GOT3 (cell line): ENCODE measurements at regions not wholly inside any gene's neighbourhood (a gene's known extent, or its start where the extent isn't known, plus 50 kb on each side); places are given as distances from the start of the nearest gene placed in this dataset.
"Not testable (repeated sequence)": the region's sequence is repeated elsewhere in the genome, so short reads cannot be mapped to it uniquely, and the experiment has no call there.

Source experiments
- DNase-seq: peaks from one replicate; lab custom pipeline; 2025; ENCODE audit warnings: mixed read lengths; lab: John Stamatoyannopoulos, UW

DNA sequence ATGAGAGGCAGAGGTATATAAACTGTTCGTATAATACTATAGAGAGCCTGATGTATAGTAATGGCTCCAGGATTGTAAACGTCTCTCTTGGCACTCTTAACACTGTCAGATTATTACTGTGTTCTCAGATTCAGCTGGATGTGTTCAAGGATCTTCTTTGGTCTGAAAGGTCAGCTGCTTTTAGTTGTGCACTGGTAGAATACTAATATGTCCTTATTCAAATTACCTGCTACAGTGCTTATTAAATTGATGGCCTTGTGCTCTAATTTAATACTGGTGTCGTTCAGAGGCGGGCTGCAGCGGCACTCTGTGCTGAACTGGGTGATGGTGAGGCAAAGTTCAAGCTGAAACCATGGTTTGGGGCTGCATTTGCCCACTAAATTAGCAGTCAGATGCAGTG is 216.7 kb upstream of the ARRDC3 start:
- no peak for DNase-seq

- no peak for DNase-seq
These were observed 215.1 kb upstream of the ARRDC3 start for GRCh38 chr5:91598216-91598615.

DNA sequence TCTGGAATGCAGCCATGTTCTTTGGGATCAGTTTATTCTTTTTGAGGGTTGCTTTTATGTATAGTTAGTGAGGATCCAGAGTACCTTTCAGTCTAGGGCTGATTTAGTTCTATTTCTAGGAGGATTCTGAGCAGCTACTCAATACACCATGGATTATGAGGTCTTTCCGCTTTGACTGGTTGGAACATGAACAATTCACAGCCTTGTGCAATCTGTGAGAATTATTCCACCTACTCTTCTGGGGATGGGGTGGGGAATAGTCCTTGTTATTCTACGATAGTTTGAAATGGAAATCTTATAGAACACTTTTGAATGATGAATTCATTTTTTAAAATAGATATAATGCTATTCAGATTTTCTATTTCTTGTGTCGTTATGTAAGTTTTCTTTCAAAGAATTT is 212.3 kb upstream of the ARRDC3 start:
- DNase-seq = no peak

- DNase-seq = no peak
These were observed 208.0 kb upstream of the ARRDC3 start for GRCh38 chr5:91591076-91591475.

GRCh38 chr5:91586232-91586631 is 203.1 kb upstream of the ARRDC3 start:
- DNase-seq = no peak

DNA sequence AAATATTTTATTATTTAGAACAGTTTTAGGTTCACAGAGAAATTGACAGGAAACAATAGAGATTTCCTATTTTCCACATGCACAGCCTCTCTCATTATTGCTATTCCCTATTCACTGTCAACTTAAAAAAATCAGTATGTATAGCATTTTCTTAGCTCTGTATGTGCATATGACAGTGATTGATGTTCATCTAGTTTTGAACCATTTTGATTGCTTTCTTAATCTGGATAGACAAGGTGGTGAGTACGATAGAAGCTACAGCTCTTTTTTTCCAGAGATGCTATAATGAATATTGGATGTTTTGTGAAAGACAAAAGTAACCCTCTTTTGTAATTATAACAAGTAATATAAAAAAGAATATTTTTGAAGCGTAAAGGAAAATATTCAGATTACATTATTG is 201.2 kb upstream of the ARRDC3 start:
- DNase-seq = no peak

GRCh38 chr5:91566012-91566411 is 182.9 kb upstream of the ARRDC3 start:
- not testable (repeated sequence) for DNase-seq

- DNase-seq = no peak
These were observed 179.8 kb upstream of the ARRDC3 start for GRCh38 chr5:91562922-91563321.

DNA sequence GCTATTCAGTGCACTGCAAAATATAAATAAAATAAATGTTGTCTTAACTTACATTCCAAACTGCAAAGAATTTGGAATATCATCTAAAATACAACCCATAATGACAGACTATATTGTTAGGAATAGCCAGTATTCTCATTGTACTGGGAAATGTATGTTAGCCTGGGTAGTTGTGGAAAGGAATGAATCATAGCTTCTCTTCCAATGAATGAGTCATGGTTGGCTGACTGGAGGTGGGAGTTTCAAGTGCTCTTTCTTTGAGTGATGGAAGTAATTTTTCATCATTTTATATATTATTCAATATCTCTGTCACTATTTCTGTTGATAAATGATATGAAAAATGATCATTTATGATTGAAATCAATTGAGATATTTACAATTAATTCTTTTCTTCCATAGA is 158.6 kb upstream of the ARRDC3 start:
- no peak for DNase-seq

DNA sequence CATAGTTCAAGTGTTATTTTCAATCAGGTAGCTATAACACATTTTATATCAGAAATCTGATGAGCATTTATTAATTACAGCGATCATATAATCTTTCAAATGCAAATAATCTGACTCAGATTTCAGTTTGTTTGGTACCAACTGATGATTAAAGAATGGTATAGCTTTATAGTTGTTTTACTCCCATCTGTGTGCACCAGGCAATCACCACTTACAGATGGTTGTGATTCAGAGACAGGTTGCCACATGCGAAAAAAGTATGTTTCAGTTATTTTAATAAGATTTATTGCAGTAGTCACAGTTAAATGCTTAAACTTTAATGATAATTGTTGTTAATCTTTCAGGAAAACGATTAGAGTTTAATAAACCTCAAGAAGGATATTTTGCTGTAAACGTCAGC is 155.1 kb upstream of the ARRDC3 start:
- no peak for DNase-seq

DNA sequence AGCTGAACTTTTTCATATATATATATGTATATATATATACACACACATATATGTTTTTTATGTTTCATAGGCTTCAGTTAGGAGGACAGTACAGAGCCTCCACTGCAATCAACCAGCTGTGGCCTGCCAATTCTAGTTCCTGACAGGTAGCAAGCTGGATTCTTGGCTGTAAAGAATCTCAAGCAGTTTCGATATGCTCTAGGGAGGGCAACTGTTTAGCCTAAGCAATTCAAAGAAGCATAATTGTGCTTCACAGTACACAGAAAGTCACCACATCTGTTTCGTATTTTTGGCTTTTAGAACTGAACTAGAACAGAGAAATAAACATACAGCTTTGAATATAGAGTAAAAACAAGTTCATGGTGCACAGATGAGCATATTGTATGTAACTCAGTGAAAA is 152.4 kb upstream of the ARRDC3 start:
- no peak for DNase-seq

DNA sequence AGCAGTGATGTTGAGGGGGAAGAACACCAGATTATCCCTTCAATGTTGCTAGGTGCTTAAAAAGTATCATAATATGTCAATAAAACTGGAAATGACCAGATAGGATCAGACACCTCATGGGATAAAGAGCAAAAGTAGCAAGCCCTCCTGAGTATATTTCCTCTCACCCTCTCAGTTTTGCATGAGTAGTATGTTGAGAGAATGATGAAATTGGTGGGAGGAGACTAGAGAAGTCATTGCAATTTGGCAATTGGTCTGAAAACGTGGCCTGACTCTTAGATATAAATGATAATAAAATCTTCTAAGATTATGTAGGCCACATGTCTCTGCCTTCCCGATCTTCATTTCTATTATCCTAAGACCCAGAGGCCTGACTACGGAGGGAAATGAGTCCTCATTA is 151.2 kb upstream of the ARRDC3 start:
- no peak for DNase-seq

DNA sequence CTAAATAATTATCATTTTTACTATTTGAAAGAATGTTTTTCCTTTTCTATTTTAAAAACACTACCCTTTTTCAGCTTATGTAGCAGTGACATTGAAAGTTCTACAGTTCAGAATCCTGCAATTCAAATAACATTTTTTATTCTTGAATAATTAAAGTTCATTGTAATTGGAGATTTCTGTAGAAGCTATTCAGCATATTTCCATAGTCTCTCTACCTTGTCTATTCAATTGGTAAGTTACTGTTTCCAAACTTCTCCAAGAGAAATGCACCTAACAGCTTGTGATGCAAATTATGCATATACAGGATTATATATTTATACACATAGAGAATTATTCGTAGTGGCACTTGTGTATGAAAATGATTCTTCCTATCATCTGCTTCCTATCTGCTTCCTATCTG is 149.7 kb upstream of the ARRDC3 start:
- no peak for DNase-seq

DNA sequence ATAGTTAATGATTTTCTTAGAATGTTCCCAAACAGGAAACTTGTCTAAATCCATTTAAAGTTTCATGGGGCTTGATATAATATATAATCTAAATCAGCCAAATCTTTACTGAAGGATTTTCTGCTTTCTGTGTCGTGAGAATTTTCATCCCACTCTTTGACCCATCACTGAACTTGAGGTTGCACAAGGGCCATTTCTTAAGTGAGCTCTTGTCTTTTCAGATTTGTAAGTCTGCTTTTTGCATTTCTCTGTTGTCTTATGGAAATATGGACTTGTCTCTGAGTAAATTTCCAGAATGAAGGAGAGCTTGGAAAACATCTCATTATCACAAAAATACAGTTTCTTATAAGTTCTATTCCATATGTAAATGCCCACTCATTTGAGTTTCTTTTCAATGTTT is 149.2 kb upstream of the ARRDC3 start:
- no peak for DNase-seq

DNA sequence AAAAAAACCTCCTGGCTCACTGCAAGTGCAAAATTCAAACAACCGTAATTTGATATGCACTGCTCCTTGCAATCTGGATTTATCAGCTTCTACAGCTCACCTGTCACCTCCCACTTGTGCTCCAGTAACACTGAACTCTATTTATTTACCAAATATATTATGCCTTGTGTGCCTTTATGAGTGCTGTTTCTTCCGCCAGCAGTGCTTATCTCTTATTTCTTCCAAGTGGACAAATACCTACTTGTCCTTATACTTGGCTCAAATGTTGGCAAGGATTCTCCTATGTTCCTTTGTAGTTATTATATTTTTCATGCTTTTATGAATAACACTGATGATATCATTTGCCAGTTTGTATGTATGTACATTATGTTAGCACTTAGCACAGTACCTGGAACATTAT is 145.7 kb upstream of the ARRDC3 start:
- DNase-seq = no peak

DNA sequence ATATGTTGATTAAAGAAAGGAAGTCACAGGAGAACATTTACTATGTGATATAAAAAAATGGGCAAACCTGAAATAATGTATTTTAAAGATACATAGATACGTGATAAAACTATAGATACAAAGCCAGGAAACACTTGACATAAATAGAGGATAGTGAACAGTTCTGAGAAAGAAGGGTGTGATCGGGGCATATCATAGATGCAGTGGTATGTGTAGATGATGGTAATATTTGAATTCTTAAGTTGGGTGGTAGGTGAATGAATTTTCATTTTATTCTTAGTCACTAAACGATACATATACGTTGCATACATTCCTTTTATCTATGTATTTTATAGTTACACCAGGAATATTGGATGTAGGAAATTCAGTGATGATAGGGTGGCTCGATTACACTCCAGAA is 138.7 kb upstream of the ARRDC3 start:
- no peak for DNase-seq

DNA sequence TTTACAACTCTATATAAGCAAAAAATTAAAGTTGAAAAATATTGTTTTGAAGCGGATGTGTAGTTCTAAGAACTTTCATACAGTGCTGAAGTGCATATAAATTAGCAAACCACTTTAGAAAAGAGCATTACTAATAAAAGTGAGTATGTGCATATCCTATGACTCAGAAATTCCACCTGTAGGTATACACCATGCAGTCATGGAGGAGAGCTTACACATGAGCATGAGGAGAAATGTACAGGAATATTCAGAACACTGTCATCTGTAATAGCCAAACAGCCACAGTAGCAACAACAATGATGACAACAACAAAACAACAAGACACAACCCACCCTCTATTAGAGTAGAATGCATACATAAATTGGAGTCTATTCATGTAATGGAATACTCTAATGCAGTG is 138.2 kb upstream of the ARRDC3 start:
- DNase-seq = no peak

- no peak for DNase-seq
These were observed 131.3 kb upstream of the ARRDC3 start for GRCh38 chr5:91514400-91514799.

DNA sequence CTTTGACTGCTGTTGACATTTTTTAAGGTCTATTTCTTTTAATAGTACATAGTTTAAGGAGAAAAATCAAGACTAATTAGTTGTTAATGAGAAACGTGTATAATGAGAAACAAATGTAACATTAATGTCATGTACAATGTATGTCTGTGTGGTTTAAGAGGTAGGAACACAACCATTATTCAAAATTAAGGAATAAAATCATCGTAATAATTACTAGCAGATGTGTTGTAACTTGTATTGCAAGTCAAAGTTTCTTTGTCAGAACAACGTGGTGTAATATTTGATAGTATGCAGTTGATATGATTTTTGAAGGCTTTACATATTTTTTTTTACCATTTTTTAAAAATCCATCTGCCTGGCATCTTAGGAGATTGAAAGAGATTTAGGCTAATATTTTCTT is 120.2 kb upstream of the ARRDC3 start:
- DNase-seq = no peak

DNA sequence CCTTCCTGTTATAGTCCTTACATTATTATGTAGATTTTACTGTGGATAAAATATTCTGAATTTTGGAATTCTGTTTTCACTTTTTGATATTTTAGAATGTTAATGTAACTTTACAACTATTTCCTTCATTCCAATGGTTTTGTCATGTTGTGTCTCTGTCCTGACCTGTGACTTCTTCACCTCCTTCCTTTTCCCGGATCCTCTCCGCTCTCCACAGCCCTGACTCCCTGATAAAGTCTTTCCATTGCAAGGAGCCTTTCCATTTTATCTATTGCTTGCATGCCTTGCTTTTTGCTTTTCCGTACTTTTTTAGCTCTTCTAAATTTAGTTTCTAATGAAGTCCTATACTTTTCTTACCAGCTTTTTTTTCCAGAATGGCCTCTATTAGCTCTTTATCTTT is 117.6 kb upstream of the ARRDC3 start:
- DNase-seq = no peak

DNA sequence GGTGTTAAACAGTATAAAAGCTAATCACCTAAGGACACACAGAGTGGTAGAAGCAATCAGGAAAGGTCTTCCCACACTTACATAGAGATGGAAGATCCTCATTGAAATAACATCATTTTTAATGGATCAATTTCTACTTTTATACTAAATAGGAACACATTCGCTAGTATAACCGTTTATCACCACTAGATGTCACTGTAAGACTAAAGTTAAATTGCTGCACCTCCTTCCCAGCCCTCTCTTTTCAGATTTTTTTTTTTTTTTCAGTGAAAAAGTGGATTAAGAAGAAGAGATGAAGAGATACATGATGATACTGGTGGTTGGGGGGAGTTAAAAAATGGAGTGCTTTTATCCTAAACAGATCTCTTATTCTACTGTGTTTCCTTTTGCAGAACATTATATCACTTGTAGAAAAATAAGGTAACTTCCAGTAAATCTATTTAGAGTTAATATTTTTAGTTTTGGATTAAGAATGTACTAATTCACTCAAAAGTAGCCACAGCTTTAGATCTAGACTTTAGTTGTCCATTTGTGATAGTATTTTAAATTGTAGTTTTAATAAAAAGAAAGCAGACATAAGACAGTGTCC is 116.9 kb upstream of the ARRDC3 start:
- no peak for DNase-seq

DNA sequence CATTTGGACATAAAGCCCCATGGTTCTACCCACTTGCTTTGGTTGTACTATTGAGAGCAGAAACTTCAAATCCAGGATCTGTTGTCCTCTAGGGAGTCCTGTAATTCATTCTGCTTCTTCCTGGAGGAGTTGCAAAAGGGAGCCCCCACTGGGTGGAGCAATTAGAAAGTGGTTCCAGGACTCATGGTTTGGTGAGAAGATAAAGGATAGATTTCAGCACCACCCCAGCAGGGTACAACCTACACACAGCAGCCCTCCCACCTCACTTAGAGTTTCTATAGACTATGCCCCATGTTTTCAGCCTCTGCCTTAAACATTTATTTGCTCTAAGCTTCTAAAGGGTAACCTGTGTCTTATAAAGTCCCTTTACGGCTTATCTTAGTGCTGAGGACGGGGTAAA is 112.6 kb upstream of the ARRDC3 start:
- no peak for DNase-seq

GRCh38 chr5:91494447-91494996 is 111.4 kb upstream of the ARRDC3 start:
- no peak for DNase-seq

DNA sequence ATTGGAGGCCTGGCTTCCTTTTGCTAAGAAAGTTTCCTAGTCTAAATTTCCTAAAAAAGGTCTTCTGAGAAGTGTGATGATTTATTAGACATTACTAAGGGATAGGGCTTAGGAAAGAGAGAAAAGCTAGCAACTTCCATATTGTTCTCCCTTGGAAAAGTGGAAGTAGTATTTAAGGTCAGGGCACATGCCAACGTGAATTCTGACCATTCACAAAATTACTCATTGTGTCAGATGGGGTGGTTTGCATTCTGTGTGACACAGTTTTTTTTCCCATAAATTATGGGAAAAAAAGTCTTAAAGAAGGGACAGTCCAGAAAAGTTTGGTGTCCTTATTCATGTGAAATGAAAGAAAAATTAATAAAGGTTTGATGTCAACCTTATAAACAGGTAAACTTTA is 110.0 kb upstream of the ARRDC3 start:
- no peak for DNase-seq

- no peak for DNase-seq
These were observed 108.1 kb upstream of the ARRDC3 start for GRCh38 chr5:91491229-91491628.
